ENCODE measurements at regions not wholly inside any gene's neighbourhood (a gene's known extent, or its start where the extent isn't known, plus 50 kb on each side); places are given as distances from the start of the nearest gene placed in this dataset.

DNA sequence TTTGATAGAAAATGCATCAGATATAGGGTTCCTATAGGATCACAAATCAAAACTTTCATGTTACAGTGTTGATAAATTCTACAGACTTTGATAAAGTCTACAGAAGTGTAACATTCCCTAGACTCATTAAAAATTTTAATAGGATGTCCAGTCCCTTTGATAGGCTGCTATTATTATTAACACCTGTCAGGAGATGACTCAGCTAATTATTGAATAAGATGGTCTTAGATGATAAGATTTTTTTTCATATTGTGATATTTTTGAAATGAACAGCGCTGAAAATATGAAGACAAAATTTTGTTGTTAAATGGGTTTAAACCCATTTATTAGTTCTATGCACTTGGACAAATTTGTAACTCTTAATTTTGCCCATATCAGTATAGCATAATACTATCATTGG is 356.8 kb upstream of the SLITRK1 start:
- TF ChIP-seq, protein P1, sequence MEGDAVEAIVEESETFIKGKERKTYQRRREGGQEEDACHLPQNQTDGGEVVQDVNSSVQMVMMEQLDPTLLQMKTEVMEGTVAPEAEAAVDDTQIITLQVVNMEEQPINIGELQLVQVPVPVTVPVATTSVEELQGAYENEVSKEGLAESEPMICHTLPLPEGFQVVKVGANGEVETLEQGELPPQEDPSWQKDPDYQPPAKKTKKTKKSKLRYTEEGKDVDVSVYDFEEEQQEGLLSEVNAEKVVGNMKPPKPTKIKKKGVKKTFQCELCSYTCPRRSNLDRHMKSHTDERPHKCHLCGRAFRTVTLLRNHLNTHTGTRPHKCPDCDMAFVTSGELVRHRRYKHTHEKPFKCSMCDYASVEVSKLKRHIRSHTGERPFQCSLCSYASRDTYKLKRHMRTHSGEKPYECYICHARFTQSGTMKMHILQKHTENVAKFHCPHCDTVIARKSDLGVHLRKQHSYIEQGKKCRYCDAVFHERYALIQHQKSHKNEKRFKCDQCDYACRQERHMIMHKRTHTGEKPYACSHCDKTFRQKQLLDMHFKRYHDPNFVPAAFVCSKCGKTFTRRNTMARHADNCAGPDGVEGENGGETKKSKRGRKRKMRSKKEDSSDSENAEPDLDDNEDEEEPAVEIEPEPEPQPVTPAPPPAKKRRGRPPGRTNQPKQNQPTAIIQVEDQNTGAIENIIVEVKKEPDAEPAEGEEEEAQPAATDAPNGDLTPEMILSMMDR (IDR thresholded peaks at IDR 0.05) = no peak
- no peak for TF ChIP-seq POLR2A (IDR thresholded peaks at IDR 0.05)
- no peak overlapping the region for H3K4me3 ChIP-seq (replicated peaks in 1 of 3)
- 81 to 98% methylated on average over 1 of the region's 1 CpG for WGBS, 2 donors
- H3K4me1 ChIP-seq = no peaks in the 10 kb centered on the region
- no peak overlapping the region for H3K27ac ChIP-seq
- H3K36me3 ChIP-seq = no peaks in the 10 kb centered on the region
- H3K9me3 ChIP-seq = no peaks in the 10 kb centered on the region
- intact Hi-C loops (cut with DNase I) = no loop called here
- DNase-seq = no peak
- H3K27me3 ChIP-seq = no peaks in the 10 kb centered on the region

DNA sequence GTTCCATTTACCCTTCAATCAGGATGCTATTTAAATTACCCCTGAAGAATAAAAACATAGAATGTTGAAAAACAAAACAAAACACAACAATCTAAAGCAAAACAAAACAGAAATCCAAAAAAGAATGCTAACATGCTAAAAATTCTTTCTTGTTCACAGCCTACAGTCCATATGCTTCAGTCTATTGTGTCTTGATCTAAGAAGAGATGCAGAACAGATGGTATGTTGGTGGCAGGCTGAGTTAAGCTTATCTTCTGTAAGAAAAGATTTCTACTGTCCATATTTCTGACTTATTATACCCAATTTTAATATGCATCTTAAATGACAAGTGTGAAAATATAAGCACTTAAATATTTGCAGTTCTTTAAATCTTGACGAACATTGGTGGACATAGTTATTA is 356.1 kb upstream of the SLITRK1 start:
- intact Hi-C loops (cut with DNase I) = no loop called here
- no peaks in the 10 kb centered on the region for H3K9me3 ChIP-seq
- H3K27ac ChIP-seq = no peak overlapping the region
- no peaks in the 10 kb centered on the region for H3K36me3 ChIP-seq
- no peaks in the 10 kb centered on the region for H3K4me1 ChIP-seq
- H3K4me3 ChIP-seq (replicated peaks in 1 of 3) = no peak overlapping the region
- 90 to 92% methylated on average over 1 of the region's 1 CpG for WGBS, 2 donors
- no peak for TF ChIP-seq POLR2A (IDR thresholded peaks at IDR 0.05)
- TF ChIP-seq, protein P1 (IDR thresholded peaks at IDR 0.05) = no peak
- DNase-seq = no peak
- no peaks in the 10 kb centered on the region for H3K27me3 ChIP-seq

DNA sequence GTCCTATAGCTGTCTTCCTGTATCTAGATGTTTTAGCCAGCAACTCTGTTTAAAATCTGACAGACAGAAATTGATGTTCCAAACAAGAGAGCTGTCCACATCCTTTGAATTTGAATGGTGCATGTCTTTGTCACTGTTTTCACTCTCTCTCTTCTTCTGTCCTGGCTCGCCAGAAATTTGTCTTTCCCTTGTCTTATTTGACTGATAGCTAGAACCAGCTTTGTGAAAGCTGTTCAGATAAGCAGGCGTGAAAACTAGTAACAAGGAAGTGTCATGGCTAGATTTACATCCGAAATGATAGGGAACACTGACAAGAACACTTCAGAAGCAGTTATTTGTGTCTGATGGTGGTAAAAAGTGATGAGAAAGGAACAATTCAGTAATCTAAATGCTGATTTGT is 354.9 kb upstream of the SLITRK1 start:
- 41 to 45% methylated on average over 3 of the region's 3 CpGs for WGBS, 2 donors
- no peak overlapping the region for H3K27ac ChIP-seq
- intact Hi-C loops (cut with DNase I) = no loop called here
- H3K36me3 ChIP-seq = no peaks in the 10 kb centered on the region
- H3K4me1 ChIP-seq = no peaks in the 10 kb centered on the region
- H3K4me3 ChIP-seq (replicated peaks in 1 of 3) = no peak overlapping the region
- no peaks in the 10 kb centered on the region for H3K27me3 ChIP-seq
- DNase-seq = no peak
- no peak for TF ChIP-seq POLR2A (IDR thresholded peaks at IDR 0.05)
- TF ChIP-seq, protein P1 (IDR thresholded peaks at IDR 0.05) = no peak
- no peaks in the 10 kb centered on the region for H3K9me3 ChIP-seq

DNA sequence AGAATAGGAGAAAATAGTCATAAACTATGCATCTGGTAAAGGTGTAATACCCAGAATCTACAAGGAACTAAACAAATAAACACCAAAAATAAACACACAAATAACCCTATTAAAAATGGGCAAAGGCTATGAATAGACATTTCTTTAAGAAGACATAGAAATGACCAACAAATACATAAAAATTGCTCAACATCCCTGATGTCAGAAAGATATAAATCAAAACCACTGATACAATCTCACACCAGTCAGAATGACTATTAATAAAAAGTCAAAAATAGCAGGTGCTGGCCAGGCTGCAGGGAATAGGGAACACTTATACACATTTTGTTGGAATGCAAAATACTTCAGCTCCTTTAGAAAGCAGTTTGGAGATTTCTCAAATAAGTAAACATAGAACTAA is 352.1 kb upstream of the SLITRK1 start:
- H3K9me3 ChIP-seq = no peaks in the 10 kb centered on the region
- H3K27ac ChIP-seq = no peak overlapping the region
- no peak for DNase-seq
- H3K27me3 ChIP-seq = no peaks in the 10 kb centered on the region
- H3K4me3 ChIP-seq (replicated peaks in 1 of 3) = no peak overlapping the region
- no peaks in the 10 kb centered on the region for H3K36me3 ChIP-seq
- TF ChIP-seq, protein P1 (IDR thresholded peaks at IDR 0.05) = no peak
- TF ChIP-seq POLR2A (IDR thresholded peaks at IDR 0.05) = no peak
- H3K4me1 ChIP-seq = no peaks in the 10 kb centered on the region
- intact Hi-C loops (cut with DNase I) = no loop called here

DNA sequence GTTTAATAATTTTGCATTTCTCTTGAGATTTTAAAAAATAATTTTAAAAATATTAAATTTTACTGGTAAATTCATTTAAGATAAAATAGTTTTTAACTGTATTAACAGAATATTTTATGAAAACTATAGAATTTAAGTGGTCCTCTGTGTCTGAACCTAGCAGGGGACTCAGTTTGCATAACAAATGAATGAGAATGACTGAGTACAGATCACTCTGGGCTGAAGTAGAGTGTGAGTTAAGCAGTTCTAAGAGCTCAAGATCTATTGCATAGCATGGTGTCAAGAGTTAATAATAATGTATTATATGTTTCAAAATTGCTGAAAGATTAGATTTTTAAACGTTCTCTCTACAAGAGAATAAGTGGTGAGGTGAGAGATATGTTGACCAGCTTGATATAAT is 348.3 kb upstream of the SLITRK1 start:
- intact Hi-C loops (cut with DNase I) = no loop called here
- no peak for TF ChIP-seq POLR2A (IDR thresholded peaks at IDR 0.05)
- TF ChIP-seq, protein P1 (IDR thresholded peaks at IDR 0.05) = no peak
- WGBS, 2 donors = 42 to 51% methylated on average over 1 of the region's 1 CpG

More for the DNA sequence above, 348.3 kb upstream of the SLITRK1 start:
- H3K27me3 ChIP-seq = no peaks in the 10 kb centered on the region
- H3K4me3 ChIP-seq (replicated peaks in 1 of 3) = no peak overlapping the region
- no peak for DNase-seq
- H3K36me3 ChIP-seq = no peaks in the 10 kb centered on the region
- H3K4me1 ChIP-seq = no peaks in the 10 kb centered on the region
- H3K9me3 ChIP-seq = no peaks in the 10 kb centered on the region
- no peak overlapping the region for H3K27ac ChIP-seq
